ENCODE measurements at regions not wholly inside any gene's neighbourhood (a gene's known extent, or its start where the extent isn't known, plus 50 kb on each side); places are given as distances from the start of the nearest gene placed in this dataset.

DNA sequence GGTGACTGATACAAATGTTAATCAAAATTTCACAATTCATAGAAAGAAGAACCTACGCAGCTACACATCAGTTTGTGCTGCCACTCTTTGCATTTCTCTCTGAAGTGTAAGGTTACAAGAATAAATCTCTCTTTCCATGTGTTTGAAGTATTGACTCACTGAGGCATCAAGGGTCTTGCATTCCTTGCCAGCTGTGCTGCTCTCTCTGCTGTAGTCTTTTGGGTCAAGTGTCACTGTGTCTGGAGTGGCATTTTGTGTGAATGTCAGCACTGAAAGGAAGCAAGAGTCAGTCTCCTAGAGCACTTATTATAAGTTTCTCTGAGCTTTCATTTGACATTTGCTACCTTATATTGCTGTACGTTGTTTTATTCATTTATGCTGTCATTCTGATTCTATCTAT lies 1696.1 kb upstream of the LRRTM1 start:
- no peak for TF ChIP-seq CEBPB (IDR thresholded peaks at IDR 0.05)
- no peak for TF ChIP-seq EGR1 (IDR thresholded peaks at IDR 0.05)
- TF ChIP-seq RAD21 (IDR thresholded peaks at IDR 0.05; ENCODE audit: low read depth): no peak
- TF ChIP-seq YY1 (IDR thresholded peaks at IDR 0.05; ENCODE audit: low read depth): no peak
